ENCODE measurements at regions not wholly inside any gene's neighbourhood (a gene's known extent, or its start where the extent isn't known, plus 50 kb on each side); places are given as distances from the start of the nearest gene placed in this dataset.
"Not testable (repeated sequence)": the region's sequence is repeated elsewhere in the genome, so short reads cannot be mapped to it uniquely, and the experiment has no call there.

DNA sequence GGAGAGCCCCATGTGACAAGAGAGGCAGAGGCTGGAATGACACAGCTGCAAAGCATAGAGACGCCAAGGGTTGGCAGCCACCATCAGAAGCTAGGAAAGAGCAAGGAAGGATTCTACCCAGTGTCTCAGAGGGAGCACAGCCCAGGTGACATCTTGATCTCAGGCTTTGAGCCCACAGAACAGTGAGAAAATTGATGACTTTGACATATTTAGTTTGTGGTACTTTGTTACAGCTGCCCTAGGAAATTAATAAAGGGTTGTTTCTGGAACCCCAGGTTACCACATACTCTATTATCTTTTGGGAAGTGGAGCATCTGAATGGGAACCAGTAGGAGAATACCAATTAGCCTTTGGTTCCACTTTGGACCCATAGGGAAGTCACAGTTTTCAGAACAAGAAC lies 231.7 kb downstream of the ZNF621 start:
- no peak for DNase-seq

DNA sequence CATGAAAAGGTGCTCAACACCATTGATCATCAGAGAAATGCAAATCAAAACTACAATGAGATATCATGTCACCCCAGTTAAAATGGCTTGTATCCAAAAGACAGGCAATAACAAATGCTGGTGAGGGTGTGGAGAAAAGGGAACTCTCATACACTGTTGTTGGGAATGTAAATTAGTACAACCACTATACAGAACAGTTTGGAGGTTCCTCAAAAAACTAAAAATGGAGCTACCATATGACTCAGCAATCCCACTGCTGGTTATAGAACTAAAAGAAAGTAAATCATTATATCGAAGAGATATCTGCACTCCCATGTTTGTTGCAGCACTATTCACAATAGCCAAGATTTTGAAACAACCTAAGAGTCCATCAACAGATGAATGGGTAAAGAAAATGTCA lies 238.0 kb downstream of the ZNF621 start:
- not testable (repeated sequence) for DNase-seq

DNA sequence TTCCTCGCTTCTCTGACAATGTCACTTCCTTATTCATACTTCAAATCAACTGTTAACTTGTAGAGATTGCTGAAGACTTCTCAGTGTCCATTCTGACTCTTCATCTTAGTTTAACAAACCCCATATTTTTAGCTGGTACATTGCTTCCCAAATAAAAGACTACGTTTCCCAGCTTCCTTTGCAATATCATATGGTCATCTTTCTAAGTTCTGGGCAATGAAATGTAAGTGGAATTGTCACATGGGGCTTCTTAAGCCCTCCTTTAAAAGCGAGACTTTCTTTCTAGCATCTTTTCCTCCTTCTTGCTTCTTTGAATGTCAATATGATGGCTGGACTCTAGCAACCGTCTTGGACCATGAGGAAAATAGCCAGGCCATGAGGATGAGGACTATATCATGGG lies 239.0 kb downstream of the ZNF621 start:
- DNase-seq: no peak

DNA sequence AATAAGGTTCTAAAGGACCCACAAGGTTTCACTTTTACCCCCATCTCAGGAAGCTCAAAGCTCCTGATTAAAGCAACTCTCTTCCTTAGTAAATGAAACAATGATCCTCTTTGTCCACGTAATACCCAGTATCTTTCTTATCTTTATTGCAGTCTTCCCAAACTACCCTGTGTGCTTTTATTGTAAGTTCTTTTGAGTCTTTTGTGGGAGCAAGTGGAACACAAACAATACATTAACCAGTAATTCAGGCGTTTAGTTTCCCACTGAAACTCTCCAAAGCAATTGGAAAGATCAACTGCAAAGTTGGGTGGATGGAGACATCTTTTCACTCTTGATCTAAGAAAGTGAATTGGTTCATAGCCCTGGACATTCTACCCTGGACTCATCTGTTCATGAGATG lies 240.0 kb downstream of the ZNF621 start:
- DNase-seq: no peak

DNA sequence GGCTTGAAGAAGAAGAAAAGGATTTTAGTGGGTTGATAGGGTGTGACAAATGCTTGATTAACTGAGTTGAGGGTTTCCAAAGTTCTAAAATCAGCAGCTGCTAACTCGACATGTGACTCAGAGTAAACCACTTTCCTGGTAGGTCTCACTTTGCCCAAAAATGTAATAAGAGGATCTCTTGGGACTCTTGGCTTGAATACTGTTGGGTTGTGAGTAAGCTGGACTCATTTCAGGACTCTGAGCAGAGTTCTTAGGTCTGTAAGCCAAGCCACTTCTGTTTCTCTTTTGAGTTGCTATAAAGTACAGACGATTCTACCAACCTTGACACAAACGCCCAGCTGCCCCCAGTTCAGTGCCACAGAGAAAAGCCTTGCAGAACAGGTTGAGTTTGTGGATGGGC lies 241.1 kb downstream of the ZNF621 start:
- DNase-seq: no peak

DNA sequence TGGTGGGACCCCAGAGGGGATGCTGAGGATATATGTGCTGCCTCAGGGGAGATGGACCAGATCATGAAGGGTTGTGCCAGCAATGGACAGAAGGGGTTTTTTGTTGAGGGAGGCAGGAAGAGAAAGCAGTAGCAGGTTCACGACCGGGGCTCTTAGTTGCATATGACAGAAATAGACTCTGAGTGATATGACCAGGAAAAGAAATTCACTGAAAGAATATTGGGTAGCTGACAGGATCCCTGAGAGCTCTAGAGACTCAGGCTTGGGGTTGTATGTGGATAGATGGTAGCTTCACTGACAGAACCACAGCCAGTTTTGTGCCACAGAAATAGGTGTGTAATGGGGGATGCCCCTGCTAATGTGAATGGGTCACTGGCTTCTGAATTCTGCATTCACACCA lies 241.6 kb downstream of the ZNF621 start:
- no peak for DNase-seq

DNA sequence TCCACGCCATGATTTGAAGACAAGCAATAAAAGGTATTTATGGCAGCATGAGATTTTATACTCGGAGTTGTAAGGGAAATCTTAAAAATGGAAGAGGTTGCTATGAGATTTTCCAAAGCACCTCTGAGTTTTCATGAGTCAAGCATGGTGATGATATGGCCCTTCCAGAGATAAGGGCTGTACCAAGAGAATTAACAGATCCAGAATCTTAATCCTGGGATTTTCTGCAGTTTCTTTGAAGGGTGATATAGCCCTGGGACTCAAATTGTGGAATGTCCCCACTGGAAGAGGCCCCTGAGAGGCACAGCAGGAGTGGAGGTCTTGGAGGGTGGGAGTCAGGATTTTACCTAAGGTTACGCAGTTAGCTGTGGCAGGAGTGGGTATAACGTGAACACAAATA lies 243.3 kb downstream of the ZNF621 start:
- DNase-seq: no peak

DNA sequence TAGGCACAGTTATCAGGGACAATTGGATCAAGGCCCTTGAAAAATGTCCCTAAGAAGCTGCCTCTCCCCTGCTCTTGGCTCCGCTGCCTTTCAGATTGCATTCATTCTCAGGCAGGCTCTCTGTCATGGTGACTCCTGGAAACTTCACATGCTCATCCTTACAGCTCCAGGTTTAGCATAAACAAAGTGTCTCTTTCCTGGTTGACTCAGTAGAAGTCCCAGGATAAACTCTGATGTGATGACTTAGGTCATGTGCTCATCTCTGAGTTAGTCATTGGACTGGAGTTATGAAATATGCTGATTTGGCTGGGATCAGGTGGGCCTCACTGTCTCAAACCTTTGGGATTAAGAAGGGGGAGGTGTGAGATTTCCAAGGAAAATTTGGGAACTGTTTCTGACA lies 243.8 kb downstream of the ZNF621 start:
- DNase-seq: no peak

DNA sequence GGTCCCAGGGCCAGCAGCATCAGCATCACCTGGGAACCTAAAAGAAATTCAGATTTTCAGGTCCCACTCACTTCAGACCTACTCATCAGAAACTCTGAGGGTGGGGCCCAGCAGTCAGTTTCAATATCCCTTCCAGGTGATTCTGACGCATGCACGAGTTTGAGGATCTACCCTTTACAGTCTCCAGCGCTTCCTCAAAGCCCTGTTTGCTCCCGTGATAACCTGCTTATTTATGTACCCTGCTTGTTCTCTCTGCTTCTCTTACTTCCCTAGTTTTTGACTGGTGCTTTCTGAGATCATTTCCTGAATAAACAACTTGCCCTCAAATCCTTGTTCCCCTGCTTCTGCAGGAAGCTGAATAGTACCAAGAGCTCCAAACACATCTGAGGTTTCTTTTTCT lies 245.3 kb downstream of the ZNF621 start:
- no peak for DNase-seq

DNA sequence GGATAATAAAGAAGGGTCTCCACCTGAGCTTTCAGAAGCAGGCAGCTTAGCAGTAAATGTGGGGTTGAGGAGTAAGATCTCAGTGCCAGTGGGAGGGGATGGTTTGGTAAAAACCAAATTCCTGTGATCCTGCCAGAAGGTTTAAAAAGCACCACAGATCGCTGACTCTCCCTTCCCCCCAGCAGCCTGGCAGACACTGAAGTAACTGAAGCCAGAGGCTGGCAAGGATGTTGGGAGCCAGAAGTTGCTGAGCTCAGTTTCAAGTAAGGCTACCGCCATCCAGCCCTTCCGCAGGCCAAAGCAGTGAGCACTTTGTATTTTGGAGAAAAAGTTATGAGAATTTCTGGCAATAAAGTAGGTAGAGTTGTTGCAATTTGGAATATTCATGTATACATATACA lies 246.4 kb downstream of the ZNF621 start:
- no peak for DNase-seq

DNA sequence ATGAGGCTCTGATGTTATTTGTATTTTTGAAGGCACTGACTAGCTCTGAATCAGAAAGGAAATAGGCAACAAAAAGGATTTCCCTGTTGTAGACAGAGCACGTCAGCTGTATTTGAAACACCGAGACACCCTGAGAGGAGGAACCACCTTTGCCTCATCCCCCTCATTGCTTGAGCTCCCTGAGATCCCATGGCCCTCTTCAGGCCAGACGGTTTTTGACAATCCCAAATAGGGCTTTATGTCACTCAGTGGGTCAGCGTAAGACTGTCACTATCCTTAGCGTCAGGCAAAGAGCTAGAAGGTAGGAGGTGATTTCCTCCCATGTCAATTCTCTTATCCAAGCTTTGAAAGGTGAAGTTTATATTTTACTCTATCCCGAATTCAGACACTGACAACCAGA lies 254.3 kb downstream of the ZNF621 start:
- no peak for DNase-seq

DNA sequence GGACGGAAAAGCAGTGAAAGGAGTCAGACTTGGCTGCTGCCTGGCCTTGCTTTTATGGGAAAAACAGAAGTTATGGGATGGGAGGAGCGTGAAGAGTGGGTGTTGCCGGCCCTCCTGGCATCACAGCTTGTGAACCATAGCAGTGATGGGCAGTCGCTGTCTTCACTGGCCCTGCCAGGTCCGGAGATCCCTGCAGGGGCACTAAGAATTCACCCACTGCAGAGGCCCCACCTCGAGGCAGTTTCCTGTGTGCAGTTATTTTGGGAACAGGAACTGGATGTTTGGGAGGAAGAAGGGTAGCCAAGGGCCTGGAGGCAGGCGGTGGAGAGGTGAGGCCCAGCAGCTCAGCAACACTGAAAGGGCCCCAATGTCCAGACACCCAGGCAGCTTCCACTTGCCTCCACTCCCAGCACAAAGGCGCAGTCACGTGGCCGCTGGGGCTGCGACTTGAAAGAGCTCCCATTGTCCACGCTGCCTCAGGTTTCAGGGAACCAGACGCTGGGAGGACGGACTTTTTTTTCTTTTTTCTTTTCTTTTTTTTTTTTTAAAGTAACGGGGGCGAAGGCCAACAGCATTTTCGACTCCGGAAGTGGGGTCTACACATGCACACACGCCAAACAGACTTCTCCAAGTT lies 255.6 kb downstream of the ZNF621 start:
- no peak for DNase-seq

DNA sequence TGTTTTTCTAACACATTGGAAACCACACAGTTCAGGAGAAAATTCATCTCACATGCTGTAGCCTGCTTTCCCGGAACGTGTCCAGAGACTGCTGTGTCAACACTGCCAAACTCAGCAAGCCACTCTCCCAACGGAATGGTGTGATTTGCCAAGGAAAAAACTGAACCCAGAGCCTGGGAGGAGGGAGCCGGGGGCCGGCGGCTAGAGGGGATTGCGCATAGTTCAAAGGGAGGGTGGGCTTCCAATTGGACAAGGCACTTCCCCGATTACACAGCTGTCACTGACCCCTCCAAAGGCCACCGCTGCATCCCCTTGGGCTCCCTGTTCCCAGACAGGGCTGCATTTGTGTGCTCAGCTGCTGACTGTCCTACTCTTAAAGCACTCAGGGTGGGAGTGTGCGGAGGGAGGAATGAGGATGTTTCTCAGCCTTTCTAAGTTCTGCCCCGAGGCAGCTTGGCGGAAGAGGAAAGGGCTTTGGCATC lies 256.2 kb downstream of the ZNF621 start:
- no peak for DNase-seq

DNA sequence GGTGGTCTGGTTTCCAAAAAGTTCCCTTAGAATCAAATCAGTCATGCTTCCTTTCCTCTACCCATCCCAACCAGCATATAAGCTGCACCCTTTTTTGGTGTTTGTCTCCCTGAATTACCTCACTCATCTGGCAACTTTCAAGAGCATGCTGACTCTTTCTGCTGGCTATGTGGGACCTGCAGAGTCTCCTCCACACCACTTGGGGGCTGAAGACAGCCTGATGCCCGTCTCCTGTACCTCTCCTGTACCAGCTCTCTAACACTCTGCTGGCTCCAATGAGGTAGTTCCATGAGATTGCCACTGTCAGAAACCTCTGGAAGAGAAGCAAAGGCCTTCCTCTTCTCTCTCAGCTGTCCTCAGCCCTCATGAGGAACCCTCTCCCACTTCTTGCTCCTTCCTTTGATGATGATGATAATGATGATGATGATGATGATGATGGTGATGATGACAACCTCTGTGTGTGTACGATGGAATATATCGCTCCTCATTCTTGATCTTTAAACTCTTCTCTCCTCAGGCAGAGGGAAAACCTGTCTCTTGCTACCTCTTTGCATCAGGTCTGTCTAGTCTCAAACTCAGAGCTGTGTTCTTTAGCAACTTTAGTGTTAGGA lies 257.5 kb downstream of the ZNF621 start:
- no peak for DNase-seq

DNA sequence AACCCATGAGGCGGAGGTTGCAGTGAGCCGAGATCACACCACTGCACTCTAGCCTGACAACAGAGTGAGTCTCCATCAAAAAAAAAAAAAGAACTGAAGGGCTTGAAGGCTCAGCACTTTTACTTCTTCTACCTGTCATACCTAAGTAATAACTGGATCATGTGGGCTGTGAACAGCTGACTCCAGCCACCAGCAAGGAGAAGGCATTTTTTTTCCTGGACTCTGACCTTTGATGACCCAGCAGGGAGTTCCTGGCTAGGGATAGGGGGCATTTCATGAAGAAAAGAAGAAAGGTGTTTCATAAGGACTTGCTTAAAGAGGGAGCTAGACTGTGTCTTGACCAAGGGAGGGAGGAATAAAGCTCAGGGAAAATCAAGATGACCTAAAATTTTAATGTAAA lies 266.0 kb downstream of the ZNF621 start:
- no peak for DNase-seq

DNA sequence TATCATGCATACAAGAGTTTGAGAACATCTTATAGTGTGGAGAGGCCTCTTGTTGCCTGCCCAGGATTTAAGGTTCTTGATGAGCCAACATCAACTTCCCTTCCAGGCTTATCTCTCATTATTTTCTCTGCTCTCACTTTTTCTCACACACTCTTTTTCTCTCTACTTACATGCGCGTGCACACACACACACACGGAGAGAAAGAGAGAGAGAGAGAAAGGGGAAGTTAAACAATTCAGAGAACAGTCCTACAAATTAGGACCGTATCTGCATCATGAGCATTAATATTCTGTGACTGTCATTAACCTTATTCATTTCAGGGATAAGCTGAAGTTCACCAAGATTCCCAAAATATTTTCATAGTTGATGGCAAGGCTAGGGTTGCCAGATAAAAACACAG lies 269.0 kb downstream of the ZNF621 start:
- no peak for DNase-seq

DNA sequence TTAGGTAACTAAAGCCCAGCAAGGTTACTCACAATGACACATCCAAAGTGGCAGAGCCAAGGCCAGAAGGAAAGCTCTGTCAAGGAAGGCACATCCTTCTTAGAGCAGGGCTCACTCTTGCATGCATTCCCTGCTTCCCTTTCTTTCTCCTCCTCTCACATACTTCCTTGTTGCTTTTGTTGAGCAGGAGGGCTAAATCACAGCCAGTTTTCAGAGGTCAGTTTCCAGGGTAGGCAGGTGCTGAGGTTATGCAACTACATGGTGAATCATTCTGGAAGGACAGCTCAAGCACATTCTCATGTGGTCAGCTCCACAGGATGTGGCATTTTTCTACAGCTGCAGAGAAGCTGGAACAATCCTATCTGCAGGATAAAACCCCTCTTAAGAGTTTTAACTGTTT lies 275.6 kb downstream of the ZNF621 start:
- DNase-seq: no peak

DNA sequence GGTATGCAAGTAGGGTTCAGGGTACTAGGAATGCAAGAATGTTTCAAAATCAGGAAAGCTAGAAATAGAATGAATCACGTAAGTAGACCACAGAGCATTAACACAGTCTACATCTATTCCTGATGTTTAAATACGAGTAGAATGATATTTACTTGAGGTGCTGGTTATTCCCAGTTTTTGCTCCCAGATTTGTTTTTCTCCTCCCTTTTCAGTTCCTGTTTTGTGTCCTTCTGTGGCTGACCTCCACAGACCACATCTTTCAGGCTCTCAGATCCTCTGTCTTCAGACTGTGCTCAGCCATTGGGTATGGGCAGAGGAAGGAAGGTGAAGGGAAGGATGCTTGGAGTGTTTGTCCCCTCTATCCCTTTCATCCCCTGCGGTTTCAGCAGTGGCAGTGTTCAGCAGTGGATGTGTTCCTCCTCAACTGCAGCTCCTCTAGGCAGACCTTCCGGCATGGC lies 276.6 kb downstream of the ZNF621 start:
- no peak for DNase-seq

DNA sequence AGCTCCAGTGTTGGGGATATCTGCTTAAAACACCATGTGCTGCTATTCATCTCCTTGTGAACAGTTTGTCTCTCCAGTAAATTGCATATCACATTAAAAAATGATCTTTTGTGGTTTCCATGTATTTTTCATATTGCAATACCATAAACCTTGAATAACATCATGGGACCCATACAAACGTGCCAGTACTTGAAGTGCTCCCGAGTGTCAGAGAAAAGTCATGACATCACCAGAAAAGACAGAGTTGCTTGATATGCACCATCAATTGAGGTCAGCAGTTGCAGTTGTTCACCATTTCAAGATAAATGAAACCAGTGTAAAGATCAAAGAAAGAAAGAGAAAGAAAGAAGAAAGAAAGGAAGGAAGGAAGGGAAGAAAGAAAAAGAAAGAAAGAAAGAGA lies 278.6 kb downstream of the ZNF621 start:
- DNase-seq: no peak

DNA sequence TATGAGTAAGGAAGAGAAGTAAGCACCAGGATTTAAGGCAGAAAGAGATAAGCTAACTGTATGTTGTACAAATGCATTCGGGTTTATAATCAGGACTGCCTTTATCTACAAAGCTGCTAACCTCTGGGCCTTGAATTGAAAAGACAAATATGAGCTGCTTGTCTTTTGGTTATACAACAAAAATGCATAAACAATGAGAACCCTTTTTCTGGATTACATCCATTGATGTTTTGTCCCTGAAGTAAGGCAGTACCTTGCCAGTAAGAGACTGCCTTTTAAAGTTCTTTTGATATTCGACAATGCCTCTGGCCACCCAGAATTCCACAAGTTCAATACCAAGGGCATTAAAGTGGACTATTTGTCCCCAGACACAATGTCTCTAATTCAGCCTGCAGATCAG lies 280.7 kb downstream of the ZNF621 start:
- no peak for DNase-seq

DNA sequence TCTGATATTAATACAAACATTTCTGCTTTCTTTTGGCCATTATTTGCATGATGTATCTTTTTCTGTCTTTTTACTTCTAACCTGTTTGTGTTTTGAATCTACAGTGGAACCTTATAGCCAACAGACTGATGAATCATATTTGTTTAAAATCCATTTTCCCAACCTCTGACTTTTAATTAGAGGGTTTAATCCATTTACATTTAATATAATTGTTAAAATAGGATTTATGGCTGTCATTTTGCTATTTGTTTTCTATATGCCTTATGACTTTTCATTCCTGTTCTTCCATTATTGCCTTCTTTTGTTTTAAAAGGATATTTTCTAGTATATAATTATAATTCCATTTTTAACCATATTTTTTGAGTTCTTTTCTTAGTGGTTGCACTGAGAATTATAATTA lies 286.1 kb downstream of the ZNF621 start:
- no peak for DNase-seq

DNA sequence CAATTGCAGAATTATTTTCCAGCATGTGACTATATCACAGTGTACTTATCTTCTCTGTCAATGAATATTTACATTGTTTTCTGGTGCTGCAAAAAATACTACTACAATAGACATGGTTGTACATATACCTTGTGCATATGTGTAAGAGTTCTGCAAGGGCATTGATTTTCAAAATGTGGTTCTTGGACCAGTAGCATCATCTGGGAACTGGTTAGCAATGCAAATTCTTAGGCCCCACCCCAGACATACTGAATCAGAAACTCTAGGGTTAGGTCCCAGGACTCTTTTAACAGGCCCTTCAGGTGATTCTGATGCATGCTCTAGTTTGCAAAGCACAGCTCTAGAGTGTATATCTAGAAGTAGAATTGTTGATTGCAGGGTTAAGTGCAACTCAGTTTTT lies 292.3 kb downstream of the ZNF621 start:
- no peak for DNase-seq

DNA sequence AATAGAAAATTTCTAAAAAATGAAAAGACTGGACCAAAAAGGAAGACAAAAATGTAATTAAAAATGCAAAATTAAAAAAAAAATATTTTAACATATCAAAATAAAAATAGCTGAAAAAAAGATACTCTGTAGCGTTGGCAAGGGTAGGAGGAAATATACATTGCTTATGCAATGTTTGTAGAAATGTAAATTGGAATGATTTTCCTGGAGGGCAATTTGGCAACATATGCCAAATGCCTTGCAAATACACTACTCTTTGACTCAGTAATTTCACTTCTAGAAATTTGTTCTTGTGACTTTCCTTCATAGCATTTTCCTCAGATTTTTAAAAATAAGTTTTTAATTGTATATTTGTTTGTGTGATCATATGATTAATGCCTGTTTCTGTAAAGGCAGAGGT lies 296.6 kb downstream of the ZNF621 start:
- no peak for DNase-seq

DNA sequence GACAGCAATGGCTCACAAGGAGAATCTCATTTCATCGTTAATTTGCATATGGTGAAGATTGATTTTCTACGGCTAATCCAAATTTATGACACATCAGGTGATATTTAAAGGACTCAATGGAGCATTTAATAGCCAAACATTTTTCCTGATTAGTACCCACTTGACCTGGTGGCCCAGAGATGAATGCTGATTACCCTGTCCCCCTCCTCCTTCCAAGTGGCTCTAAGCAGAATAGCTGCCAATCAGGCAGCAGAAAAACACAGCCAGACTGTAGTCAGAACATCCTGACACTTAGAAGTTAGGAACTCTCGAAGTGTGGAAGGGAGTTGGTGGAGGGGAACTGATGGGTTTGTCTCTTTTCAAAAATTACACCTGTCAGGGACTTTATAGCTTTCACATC lies 302.5 kb downstream of the ZNF621 start:
- DNase-seq: no peak

Measured in stimulated activated CD4-positive, alpha-beta T cell treated with anti-CD3 and anti-CD28 coated beads, Interleukin-2, amount 100 ng/mL, for 24 hours (primary cell).